ENCODE measurements at regions not wholly inside any gene's neighbourhood (a gene's known extent, or its start where the extent isn't known, plus 50 kb on each side); places are given as distances from the start of the nearest gene placed in this dataset.

DNA sequence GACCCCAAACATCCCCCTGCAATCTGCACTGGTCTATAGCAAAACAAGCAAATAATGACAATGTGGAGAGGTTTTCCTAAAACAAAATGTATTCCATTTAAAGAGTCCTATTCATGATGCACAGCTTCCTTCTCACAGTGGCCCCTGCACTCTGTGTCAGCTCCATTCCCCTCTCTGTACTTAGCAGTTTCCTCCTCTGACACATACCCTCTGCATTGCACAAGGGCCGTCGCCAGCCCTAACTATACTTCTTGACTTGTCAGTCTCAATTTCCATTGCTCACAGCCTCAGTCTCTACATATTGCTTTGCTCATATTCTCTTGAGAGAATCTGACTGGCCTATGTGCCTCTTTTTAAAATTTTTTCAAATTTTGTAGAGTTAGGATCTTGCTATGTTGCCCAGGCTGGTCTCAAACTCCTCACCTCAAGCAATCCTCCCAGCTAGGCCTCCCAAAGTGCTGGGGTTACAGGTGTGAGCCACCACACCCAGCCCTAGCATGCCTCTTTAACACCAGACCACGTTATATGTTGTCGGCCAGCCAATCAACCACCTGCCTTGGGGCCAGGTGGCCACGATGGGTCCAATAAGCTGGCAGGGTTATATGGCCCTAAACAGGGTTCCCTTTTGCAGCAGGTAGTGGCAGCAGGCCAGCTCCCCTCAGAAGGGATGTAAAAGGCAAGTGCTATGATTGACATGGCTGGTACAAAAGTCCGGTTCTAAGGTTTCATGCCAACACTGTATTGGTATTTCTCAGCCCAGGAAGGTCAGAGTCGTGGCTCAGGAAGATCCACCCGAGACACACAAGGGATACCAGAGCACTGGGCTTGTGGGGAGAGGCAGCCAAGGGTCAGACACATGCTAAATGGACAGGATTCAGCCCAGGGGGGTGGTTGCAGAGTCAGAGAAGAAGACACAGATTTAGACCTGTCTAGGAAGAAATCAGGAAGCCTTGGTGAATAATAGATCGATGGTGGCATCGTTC lies 59.0 kb upstream of the SMAD3 start:
- no peak for DNase-seq

DNA sequence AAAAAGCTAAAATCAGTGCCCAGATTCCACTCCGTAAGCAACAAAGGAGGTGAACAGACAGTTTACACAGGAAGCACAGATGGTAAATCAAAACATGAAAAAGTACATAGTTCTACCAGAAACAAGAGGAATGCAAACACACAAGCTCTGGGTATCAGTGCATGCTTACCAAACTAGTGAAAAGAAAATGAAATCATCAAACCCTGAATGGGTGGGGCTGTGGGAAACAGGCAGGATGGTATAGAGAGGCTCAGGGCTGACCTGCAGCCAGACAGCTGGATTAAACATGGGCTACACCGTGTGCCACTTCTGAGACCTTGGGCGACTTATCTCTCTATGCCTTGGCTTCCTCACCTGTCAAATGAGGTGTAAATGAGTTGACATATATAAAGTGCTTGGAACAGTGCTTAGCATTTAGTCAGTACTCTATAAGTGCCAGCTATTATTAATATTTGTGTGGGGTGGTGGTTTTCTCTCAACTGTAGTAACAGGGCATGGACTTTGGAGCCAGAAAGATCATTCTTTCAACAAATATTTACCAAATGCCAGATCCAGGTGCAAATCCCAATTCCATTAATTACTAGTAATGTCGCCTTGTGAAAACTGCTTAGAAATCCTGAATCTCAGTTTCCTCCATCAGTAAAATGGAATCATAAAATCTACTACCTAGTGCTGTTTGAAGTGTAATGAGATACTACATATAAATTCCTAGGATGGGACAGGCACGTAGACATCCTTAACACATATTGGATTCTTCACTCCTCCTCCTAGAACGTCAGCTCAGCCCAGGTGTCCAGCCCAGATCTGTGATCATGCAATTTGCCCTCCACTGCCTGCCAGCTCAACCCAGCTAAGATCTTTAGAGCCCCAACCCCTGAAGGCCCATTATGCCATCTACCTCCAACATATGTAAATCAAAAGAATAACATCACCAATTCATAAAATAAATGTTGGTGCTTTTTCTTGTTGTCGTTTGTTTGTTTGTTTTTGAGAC lies 55.5 kb upstream of the SMAD3 start:
- DNase-seq, result no peak

- DNase-seq, result no peak
Measured at GRCh38 chr15:67010898-67011616, 54.3 kb upstream of the SMAD3 start.

DNA sequence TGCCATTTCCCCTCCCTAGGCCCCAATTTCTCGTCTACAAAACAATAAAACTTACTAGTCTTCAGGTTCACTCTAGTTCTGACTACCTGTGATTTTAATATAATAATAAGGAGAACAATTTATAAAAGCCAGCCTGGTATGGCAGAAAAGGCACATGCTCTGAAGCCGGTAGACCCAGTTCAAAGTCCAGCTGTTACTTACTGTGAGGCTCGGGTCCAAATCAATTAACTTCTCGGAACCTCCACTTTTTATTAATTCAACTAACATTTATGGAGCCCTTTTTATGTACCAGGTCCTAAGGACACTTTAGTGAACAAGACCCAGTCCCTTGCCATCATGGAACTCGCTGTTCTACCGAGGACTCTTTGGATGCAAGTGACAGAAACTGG lies 53.8 kb upstream of the SMAD3 start:
- DNase-seq, result no peak

GRCh38 chr15:67013696-67014095 lies 51.7 kb upstream of the SMAD3 start:
- no peak for DNase-seq

Measured in activated CD4-positive, alpha-beta T cell treated with anti-CD3 and anti-CD28 coated beads for 1 hour (primary cell).